Osteocyte (in vitro differentiated cells): ENCODE measurements at regions not wholly inside any gene's neighbourhood (a gene's known extent, or its start where the extent isn't known, plus 50 kb on each side); places are given as distances from the start of the nearest gene placed in this dataset.

Experiments used
- DNase-seq: peaks from one replicate; pipeline ENCODE4 v3.0.0; 2021; ENCODE audit warnings: mixed read lengths; ENCODE audit not compliant: unreplicated experiment; ENCODE audit errors: extremely low spot score
- H3K27ac Mint-ChIP-seq: one replicate; pipeline ENCODE4 v1.8.0; 2021; ENCODE audit warnings: mild to moderate bottlenecking, mixed read lengths; ENCODE audit not compliant: unreplicated experiment
- H3K27me3 Mint-ChIP-seq: one replicate; pipeline ENCODE4 v1.8.0; 2021; ENCODE audit warnings: mixed read lengths; ENCODE audit not compliant: unreplicated experiment
- H3K36me3 Mint-ChIP-seq: one replicate; pipeline ENCODE4 v1.8.0; 2021; ENCODE audit warnings: mixed read lengths; ENCODE audit not compliant: unreplicated experiment
- H3K4me1 Mint-ChIP-seq: one replicate; pipeline ENCODE4 v1.8.0; 2021; ENCODE audit warnings: mixed read lengths; ENCODE audit not compliant: unreplicated experiment
- H3K4me3 Mint-ChIP-seq: one replicate; pipeline ENCODE4 v1.8.0; 2021; ENCODE audit warnings: mild to moderate bottlenecking, moderate library complexity, mixed read lengths; ENCODE audit not compliant: unreplicated experiment
- H3K9me3 Mint-ChIP-seq: one replicate; pipeline ENCODE4 v1.8.0; 2021; ENCODE audit warnings: mixed read lengths; ENCODE audit not compliant: unreplicated experiment
- CTCF ChIP-seq: fragments of 200-600 bp; sonication (generic); IDR thresholded peaks from 2 replicates; pipeline ENCODE4 v1.5.0; 2021; ENCODE audit warnings: antibody characterized with exemption, mild to moderate bottlenecking, moderate library complexity

- Mint-ChIP-seq H3K9me3 (no peaks in the 10 kb centered on the region), H3K27me3 (peaks cover 54% of the 10 kb centered on the region), H3K27ac (no peak overlapping the region), H3K4me1 (peaks cover 2% of the 10 kb centered on the region), H3K36me3 (no peaks in the 10 kb centered on the region), H3K4me3 (no peak overlapping the region)
- DNase-seq, result no peak
- no peak for TF ChIP-seq CTCF
Observed at GRCh38 chr20:51097351-51098120, 74.6 kb upstream of the KCNG1 start.

GRCh38 chr20:51096582-51097267 lies 73.8 kb upstream of the KCNG1 start:
- Mint-ChIP-seq H3K27me3 (peaks cover 61% of the 10 kb centered on the region), H3K4me1 (peaks cover 9% of the 10 kb centered on the region), H3K9me3 (no peaks in the 10 kb centered on the region), H3K36me3 (no peaks in the 10 kb centered on the region), H3K4me3 (no peak overlapping the region), H3K27ac (no peak overlapping the region)
- TF ChIP-seq CTCF, result no peak
- DNase-seq, result no peak

GRCh38 chr20:51095633-51096521 lies 73.0 kb upstream of the KCNG1 start:
- H3K36me3 Mint-ChIP-seq, result no peaks in the 10 kb centered on the region

GRCh38 chr20:51094221-51094620 lies 71.3 kb upstream of the KCNG1 start:
- H3K4me1 Mint-ChIP-seq, result peaks cover 11% of the 10 kb centered on the region
- peaks cover 78% of the 10 kb centered on the region for H3K27me3 Mint-ChIP-seq
- DNase-seq, result no peak
- H3K4me3 Mint-ChIP-seq, result no peak overlapping the region
- no peak for TF ChIP-seq CTCF
- no peak overlapping the region for H3K27ac Mint-ChIP-seq
- no peaks in the 10 kb centered on the region for H3K9me3 Mint-ChIP-seq
- no peaks in the 10 kb centered on the region for H3K36me3 Mint-ChIP-seq

More at GRCh38 chr20:51095633-51096521, 73.0 kb upstream of the KCNG1 start:
- Mint-ChIP-seq H3K4me1 (peaks cover 11% of the 10 kb centered on the region), H3K27ac (no peak overlapping the region), H3K4me3 (no peak overlapping the region), H3K9me3 (no peaks in the 10 kb centered on the region), H3K27me3 (peaks cover 68% of the 10 kb centered on the region)
- DNase-seq, result no peak
- TF ChIP-seq CTCF, result no peak
